ENCODE measurements at regions not wholly inside any gene's neighbourhood (a gene's known extent, or its start where the extent isn't known, plus 50 kb on each side); places are given as distances from the start of the nearest gene placed in this dataset.
"Not testable (repeated sequence)": the region's sequence is repeated elsewhere in the genome, so short reads cannot be mapped to it uniquely, and the experiment has no call there.

- intact Hi-C loops (cut with DNase I): no loop called here
- DNase-seq: no peak
Observed at GRCh38 chr2:49861821-49862220, 707.5 kb upstream of the FSHR start.

- DNase-seq: no peak
- intact Hi-C loops (cut with DNase I): no loop called here
Observed at GRCh38 chr2:49860834-49861233, 706.5 kb upstream of the FSHR start.

- intact Hi-C loops (cut with DNase I): no loop called here
- DNase-seq: no peak
Observed at GRCh38 chr2:49860170-49860569, 705.9 kb upstream of the FSHR start.

- DNase-seq: no peak
- intact Hi-C loops (cut with DNase I): no loop called here
Observed at GRCh38 chr2:49858657-49859056, 704.3 kb upstream of the FSHR start.

- no peak for DNase-seq
- intact Hi-C loops (cut with DNase I): no loop called here
Observed at GRCh38 chr2:49858113-49858490, 703.8 kb upstream of the FSHR start.

GRCh38 chr2:49857371-49858112 lies 703.2 kb upstream of the FSHR start:
- no peak for DNase-seq
- intact Hi-C loops (cut with DNase I): no loop called here

- no peak for DNase-seq
- intact Hi-C loops (cut with DNase I): no loop called here
Observed at GRCh38 chr2:49845671-49846070, 691.4 kb upstream of the FSHR start.

- intact Hi-C loops (cut with DNase I): no loop called here
Observed at GRCh38 chr2:49845021-49845420, 690.7 kb upstream of the FSHR start.

GRCh38 chr2:49844113-49844512 lies 689.8 kb upstream of the FSHR start:
- intact Hi-C loops (cut with DNase I); DNase-seq: not testable (repeated sequence)

More at GRCh38 chr2:49845021-49845420, 690.7 kb upstream of the FSHR start:
- DNase-seq: no peak

GRCh38 chr2:49843314-49843713 lies 689.0 kb upstream of the FSHR start:
- intact Hi-C loops (cut with DNase I): no loop called here
- no peak for DNase-seq

GRCh38 chr2:49840428-49840975 lies 686.2 kb upstream of the FSHR start:
- DNase-seq: peak in 2 of 42 donors; percentile 2 to 26
- intact Hi-C loops (cut with DNase I): no loop called here

GRCh38 chr2:49839818-49840217 lies 685.5 kb upstream of the FSHR start:
- intact Hi-C loops (cut with DNase I): no loop called here
- no peak for DNase-seq

GRCh38 chr2:49837561-49838293 lies 683.4 kb upstream of the FSHR start:
- intact Hi-C loops (cut with DNase I): no loop called here
- no peak for DNase-seq

- DNase-seq: no peak
Observed at GRCh38 chr2:49836017-49836416, 681.7 kb upstream of the FSHR start.

GRCh38 chr2:49834433-49834832 lies 680.1 kb upstream of the FSHR start:
- intact Hi-C loops (cut with DNase I): no loop called here
- DNase-seq: no peak

More at GRCh38 chr2:49836017-49836416, 681.7 kb upstream of the FSHR start:
- intact Hi-C loops (cut with DNase I): no loop called here

GRCh38 chr2:49832555-49832954 lies 678.2 kb upstream of the FSHR start:
- DNase-seq: no peak
- intact Hi-C loops (cut with DNase I): no loop called here

GRCh38 chr2:49831698-49832367 lies 677.5 kb upstream of the FSHR start:
- intact Hi-C loops (cut with DNase I): no loop called here
- no peak for DNase-seq

GRCh38 chr2:49830846-49831245 lies 676.5 kb upstream of the FSHR start:
- intact Hi-C loops (cut with DNase I): no loop called here
- no peak for DNase-seq

GRCh38 chr2:49827366-49827765 lies 673.1 kb upstream of the FSHR start:
- intact Hi-C loops (cut with DNase I): no loop called here
- no peak for DNase-seq

GRCh38 chr2:49813208-49813607 lies 658.9 kb upstream of the FSHR start:
- DNase-seq: no peak
- intact Hi-C loops (cut with DNase I): no loop called here
